Breast epithelium (tissue), 3 donors: ENCODE measurements at regions not wholly inside any gene's neighbourhood (a gene's known extent, or its start where the extent isn't known, plus 50 kb on each side); places are given as distances from the start of the nearest gene placed in this dataset.
A peak's percentile ranks its signal among the peaks of the same experiment; 100 is the strongest.

Experiments used
- CTCF ChIP-seq, 3 donors: fragments of 450-650 bp; IDR thresholded peaks; one replicate each; pipeline ENCODE4 v1.5.1; 2016 to 2017; ENCODE audit warnings: antibody characterized with exemption in 3 of 3, mild to moderate bottlenecking in 3 of 3, moderate library complexity in 3 of 3
- POLR2AphosphoS5 ChIP-seq, 3 donors: sonication (generic); formaldehyde crosslinking; IDR thresholded peaks; one replicate each; pipeline ENCODE4 v1.6.1; 2017; ENCODE audit warnings: antibody characterized with exemption in 3 of 3

GRCh38 chr1:39098546-39099250 lies 72.5 kb downstream of the NDUFS5 start:
- TF ChIP-seq CTCF (IDR thresholded peaks at IDR 0.05) (peak; percentile 27 to 66 (median 64)), POLR2AphosphoS5 (IDR thresholded peaks at IDR 0.05) (peak in 1 of 3 donors; percentile 35)
